Glutamatergic neuron (in vitro differentiated cells): ENCODE measurements at regions not wholly inside any gene's neighbourhood (a gene's known extent, or its start where the extent isn't known, plus 50 kb on each side); places are given as distances from the start of the nearest gene placed in this dataset.
A peak's percentile ranks its signal among the peaks of the same experiment; 100 is the strongest.
"Not testable (repeated sequence)": the region's sequence is repeated elsewhere in the genome, so short reads cannot be mapped to it uniquely, and the experiment has no call there.

Experiments
- DNase-seq: peaks from one replicate; pipeline ENCODE4 v3.0.0; 2022
- H3K27ac Mint-ChIP-seq: one replicate; pipeline ENCODE4 v1.8.0; 2020; ENCODE audit warnings: mild to moderate bottlenecking, mixed read lengths, inconsistent platforms; ENCODE audit not compliant: unreplicated experiment
- H3K27me3 Mint-ChIP-seq: one replicate; pipeline ENCODE4 v1.8.0; 2020; ENCODE audit warnings: mild to moderate bottlenecking, moderate library complexity, mixed read lengths, inconsistent platforms; ENCODE audit not compliant: unreplicated experiment
- H3K36me3 Mint-ChIP-seq: one replicate; pipeline ENCODE4 v1.8.0; 2020; ENCODE audit warnings: mild to moderate bottlenecking, mixed read lengths, inconsistent platforms; ENCODE audit not compliant: unreplicated experiment
- H3K4me1 Mint-ChIP-seq: one replicate; pipeline ENCODE4 v1.8.0; 2020; ENCODE audit warnings: mild to moderate bottlenecking, low read depth, mixed read lengths, inconsistent platforms; ENCODE audit not compliant: unreplicated experiment
- H3K4me3 Mint-ChIP-seq: one replicate; pipeline ENCODE4 v1.8.0; 2020; ENCODE audit warnings: mild to moderate bottlenecking, mixed read lengths, inconsistent platforms; ENCODE audit not compliant: unreplicated experiment
- H3K9me3 Mint-ChIP-seq: one replicate; pipeline ENCODE4 v1.8.0; 2020; ENCODE audit warnings: mild to moderate bottlenecking, moderate library complexity, mixed read lengths, inconsistent platforms; ENCODE audit not compliant: unreplicated experiment
- TF ChIP-seq, protein P1 (sequence below): fragments of 200-600 bp; sonication (generic); IDR thresholded peaks from one replicate; pipeline ENCODE4 v1.5.0; 2021; ENCODE audit not compliant: partially characterized antibody, unreplicated experiment

DNA sequence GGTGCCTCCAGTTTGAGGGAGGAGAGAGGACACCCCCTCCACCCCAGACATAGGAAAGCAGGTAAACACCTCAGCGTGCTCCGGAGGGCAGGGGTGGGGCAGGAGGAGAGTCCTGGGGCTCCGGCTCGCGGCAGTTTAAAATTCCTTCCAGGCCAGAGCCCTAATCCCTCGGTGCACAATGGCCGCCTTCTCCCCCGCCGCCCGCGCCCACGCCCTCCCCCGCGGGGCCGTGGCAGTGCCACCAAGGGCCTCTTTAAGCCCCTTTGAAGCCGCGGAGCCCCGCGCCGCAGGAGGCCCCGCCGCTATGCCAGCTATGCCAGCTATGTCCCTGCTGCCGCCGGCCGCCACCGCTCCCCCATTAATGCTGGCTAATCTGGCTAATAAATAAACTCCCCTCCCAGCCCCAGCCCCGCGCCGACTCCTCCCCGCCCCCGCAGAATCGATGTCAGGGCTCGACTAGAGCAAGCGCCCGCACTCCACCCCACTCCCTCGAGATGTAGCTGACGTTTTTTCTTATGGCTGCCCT, 125.1 kb downstream of the MRPL14 start:
- H3K27me3 Mint-ChIP-seq, result peaks cover 9% of the 10 kb centered on the region
- TF ChIP-seq, protein P1, sequence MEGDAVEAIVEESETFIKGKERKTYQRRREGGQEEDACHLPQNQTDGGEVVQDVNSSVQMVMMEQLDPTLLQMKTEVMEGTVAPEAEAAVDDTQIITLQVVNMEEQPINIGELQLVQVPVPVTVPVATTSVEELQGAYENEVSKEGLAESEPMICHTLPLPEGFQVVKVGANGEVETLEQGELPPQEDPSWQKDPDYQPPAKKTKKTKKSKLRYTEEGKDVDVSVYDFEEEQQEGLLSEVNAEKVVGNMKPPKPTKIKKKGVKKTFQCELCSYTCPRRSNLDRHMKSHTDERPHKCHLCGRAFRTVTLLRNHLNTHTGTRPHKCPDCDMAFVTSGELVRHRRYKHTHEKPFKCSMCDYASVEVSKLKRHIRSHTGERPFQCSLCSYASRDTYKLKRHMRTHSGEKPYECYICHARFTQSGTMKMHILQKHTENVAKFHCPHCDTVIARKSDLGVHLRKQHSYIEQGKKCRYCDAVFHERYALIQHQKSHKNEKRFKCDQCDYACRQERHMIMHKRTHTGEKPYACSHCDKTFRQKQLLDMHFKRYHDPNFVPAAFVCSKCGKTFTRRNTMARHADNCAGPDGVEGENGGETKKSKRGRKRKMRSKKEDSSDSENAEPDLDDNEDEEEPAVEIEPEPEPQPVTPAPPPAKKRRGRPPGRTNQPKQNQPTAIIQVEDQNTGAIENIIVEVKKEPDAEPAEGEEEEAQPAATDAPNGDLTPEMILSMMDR, result no peak
- no peak for DNase-seq
- H3K36me3 Mint-ChIP-seq, result no peaks in the 10 kb centered on the region
- H3K4me1 Mint-ChIP-seq, result peaks cover 2% of the 10 kb centered on the region
- H3K27ac Mint-ChIP-seq, result no peak overlapping the region
- H3K4me3 Mint-ChIP-seq, result peak overlapping the region; percentile 57
- H3K9me3 Mint-ChIP-seq, result peaks cover 7% of the 10 kb centered on the region

DNA sequence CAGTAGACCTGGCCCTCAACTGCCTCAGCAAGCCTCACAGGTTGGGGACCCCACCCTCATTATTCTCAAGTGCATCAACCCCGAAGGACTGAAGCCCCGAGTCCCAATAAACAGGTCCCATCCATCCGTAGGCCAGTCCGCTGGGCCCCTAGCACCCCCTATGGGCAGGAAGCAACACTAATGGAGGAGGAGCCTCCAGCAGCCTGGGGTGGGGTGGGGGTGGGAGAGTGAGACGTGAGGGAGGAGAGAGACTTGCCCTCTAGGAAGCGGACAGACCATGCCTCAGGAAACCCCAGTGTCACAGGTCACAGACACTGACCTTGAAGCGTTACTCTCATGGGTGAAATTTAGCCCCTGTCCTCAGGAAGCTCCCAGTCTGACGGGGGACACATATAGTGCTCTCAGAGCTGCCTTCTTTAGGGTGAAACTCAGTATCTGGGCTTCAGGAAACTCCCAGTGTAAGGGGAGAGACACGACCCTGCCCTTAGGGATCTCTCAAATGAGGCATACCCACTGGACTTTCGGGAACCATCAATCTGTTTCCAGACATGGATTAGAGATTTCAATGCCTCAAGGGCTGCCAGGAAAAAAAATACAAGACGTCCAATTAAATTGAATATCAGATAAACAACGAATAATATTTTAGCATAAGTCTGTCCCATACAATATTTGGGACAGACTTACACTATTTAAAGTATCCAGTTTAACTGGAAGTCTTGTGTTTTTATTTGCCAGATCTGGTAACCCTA, 125.8 kb downstream of the MRPL14 start:
- TF ChIP-seq, protein P1, result peak; percentile 15
- peak overlapping the region; percentile 57 for H3K4me3 Mint-ChIP-seq
- no peaks in the 10 kb centered on the region for H3K36me3 Mint-ChIP-seq
- no peak for DNase-seq
- peaks cover 3% of the 10 kb centered on the region for H3K4me1 Mint-ChIP-seq
- H3K27ac Mint-ChIP-seq, result no peak overlapping the region
- peaks cover 9% of the 10 kb centered on the region for H3K9me3 Mint-ChIP-seq
- peaks cover 9% of the 10 kb centered on the region for H3K27me3 Mint-ChIP-seq

DNA sequence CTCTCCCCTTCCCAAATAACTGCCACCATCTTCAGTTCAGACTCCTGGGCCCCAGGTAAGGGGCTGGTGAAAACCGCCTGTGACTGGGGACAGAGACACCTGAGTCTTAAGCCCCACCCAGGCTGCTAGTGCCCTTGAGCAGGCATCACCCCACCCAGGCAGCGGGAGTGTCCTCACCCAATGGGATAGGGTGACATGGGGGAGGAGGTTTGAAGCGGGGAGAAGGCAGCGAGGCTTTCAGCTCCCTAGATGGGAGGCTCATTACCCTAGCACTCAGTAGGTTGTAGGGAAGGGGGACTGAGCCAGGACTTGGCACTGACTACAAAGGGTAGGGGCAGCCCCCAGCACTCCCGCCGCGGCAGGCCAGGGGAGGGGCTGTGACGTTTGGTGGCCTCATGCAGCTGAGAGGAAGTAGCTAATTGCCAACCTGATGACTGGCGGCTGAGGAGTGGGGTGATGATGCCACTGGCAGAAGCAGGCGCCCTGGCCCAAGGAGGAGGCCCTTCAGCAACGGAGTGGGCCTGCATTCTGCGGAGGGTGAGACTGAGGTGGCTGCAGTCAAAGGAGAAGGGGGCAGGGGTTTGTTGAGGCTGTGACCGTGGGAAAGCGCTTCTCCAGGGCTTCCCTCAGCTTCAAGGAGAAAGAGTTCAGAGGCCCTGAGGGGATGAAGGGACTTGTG, 126.9 kb downstream of the MRPL14 start:
- Mint-ChIP-seq H3K4me3 (no peak overlapping the region), H3K36me3 (peaks cover 5% of the 10 kb centered on the region), H3K9me3 (peaks cover 12% of the 10 kb centered on the region), H3K4me1 (peaks cover 3% of the 10 kb centered on the region), H3K27ac (no peak overlapping the region), H3K27me3 (peaks cover 5% of the 10 kb centered on the region)
- no peak for DNase-seq
- TF ChIP-seq, protein P1, result no peak

DNA sequence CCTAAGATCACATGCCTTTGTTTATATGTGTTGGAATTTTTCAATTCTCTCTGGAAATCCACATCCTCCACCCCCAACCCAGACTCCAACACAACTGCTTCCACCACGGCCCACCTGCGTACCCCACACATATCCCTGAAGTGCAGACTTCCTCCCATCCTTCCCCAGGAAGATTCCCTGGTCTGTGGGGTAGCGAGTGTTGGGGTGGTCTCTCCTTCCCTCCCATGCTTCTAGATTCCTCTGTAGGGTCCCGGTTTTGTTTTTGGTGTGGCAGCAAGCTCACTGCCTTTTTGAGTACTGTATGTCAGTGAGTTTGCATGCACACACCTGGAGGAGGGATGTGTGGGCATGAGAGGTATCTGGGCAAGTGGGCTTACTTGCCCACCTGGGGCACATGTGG, 127.6 kb downstream of the MRPL14 start:
- Mint-ChIP-seq H3K4me3 (no peak overlapping the region), H3K4me1 (peaks cover 3% of the 10 kb centered on the region), H3K36me3 (peaks cover 5% of the 10 kb centered on the region), H3K9me3 (peaks cover 12% of the 10 kb centered on the region), H3K27me3 (peaks cover 5% of the 10 kb centered on the region), H3K27ac (no peak overlapping the region)
- TF ChIP-seq, protein P1, result no peak
- no peak for DNase-seq

DNA sequence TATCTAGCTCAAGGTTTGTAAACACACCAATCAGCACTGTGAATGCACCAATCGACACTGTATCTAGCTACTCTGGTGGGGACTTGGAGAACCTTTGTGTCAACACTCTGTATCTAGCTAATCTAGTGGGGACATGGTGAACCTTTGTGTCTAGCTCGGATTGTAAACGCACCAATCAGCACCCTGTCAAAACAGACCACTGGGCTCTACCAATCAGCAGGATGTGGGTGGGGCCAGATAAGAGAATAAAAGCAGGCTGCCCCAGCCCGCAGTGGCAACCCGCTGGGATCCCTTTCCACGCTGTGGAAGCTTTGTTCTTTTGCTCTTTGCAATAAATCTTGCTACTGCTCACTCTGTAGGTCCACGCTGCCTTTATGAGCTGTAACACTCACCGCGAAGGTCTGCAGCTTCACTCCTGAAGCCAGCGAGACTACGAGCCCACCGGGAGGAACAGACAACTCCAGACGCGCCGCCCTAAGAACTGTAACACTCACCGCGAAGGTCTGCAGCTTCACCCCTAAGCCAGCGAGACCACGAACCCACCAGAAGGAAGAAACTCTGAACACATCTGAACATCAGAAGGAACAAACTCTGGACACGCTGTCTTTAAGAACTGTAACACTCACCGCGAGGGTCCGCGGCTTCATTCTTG, 128.5 kb downstream of the MRPL14 start:
- H3K27me3 Mint-ChIP-seq, H3K4me3 Mint-ChIP-seq, H3K4me1 Mint-ChIP-seq, H3K36me3 Mint-ChIP-seq, H3K9me3 Mint-ChIP-seq, H3K27ac Mint-ChIP-seq, DNase-seq: not testable (repeated sequence)

DNA sequence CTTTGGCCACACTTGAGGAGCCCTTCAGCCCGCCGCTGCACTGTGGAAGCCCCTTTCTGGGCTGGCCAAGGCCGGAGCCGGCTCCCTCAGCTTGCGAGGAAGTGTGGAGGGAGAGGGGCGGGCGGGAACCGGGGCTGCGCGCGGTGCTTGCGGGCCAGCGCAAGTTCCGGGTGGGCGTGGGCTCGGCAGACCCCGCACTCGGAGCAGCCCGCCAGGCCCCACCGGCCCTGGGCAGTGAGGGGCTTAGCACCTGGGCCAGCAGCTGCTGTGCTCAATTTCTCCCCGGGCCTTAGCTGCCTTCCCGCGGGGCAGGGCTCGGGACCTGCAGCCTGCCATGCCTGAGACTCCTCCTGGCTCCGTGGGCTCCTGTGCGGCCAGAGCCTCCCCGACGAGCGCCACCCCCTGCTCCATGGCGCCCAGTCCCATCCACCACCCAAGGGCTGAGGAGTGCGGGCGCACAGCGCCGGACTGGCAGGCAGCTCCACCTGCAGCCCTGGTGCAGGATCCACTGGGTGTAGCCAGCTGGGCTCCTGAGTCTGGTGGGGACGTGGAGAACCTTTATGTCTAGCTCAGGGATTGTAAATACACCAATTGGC, 129.2 kb downstream of the MRPL14 start:
- not testable (repeated sequence) for H3K4me1 Mint-ChIP-seq, H3K27me3 Mint-ChIP-seq, H3K4me3 Mint-ChIP-seq, H3K36me3 Mint-ChIP-seq, H3K9me3 Mint-ChIP-seq, DNase-seq, H3K27ac Mint-ChIP-seq
